ENCODE measurements at regions not wholly inside any gene's neighbourhood (a gene's known extent, or its start where the extent isn't known, plus 50 kb on each side); places are given as distances from the start of the nearest gene placed in this dataset.

DNA sequence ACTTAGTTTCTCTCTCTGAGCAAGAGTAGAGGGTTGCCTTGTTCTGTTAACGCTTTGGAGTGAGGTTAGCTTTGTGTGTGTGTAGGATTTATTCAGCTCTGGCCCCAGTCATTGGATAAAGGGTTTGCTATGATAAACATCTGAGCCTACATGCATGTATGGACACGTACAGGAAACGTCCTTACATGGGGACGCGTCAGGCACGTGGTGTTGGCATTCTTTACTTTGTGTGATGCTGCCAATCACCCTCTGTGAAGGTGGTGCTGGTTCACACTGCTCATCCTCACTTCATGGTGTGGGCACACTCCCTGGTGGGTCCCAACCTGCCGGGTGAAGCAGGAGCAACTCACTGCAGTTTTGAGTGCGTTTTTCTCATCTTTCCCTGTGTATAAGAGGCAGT is 53.4 kb upstream of the CD93 start:
- FAIRE-seq, result peak; percentile 99

DNA sequence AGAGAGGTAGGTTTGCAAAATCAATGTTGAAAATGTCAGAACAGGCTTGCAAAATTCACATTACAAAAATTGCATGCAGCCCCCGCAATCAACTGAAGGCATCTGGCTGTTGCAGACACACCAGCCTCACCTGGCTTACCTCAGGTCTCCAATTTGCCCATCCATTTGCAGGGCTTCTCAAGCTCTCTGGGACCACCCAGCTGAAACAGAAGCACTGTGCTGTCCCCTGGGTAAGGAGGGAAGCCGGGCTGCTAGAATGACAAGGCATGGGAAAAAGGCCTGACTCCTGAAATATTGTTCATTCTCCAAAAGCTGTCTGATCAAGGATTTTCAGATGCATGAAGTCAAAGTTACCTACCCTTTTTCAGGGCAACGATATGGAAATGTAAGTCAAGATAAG is 52.6 kb upstream of the CD93 start:
- H3K9ac ChIP-seq (ENCODE audit: control insufficient read depth, extremely low read depth, insufficient read depth, low read length), result no peak overlapping the region
- no peaks in the 10 kb centered on the region for H3K27me3 ChIP-seq (ENCODE audit: control insufficient read depth, extremely low read depth, insufficient read depth, low read length)
- no peaks in the 10 kb centered on the region for H4K20me1 ChIP-seq (ENCODE audit: control insufficient read depth, extremely low read depth, insufficient read depth, low read length)
- dilution Hi-C loops (cut with MboI; ENCODE audit: extremely low pct_ligation_motif_present, low sequenced_read_pairs), result no loop called here
- DNase-seq (ENCODE audit: low read depth, low spot score), result no peak
- H3K36me3 ChIP-seq (ENCODE audit: control insufficient read depth in 2 of 2, extremely low read depth in 1 of 2, insufficient read depth in 2 of 2, low read length in 2 of 2), result no peaks in the 10 kb centered on the region
- no peak overlapping the region for H3K4me3 ChIP-seq (ENCODE audit: control insufficient read depth in 2 of 3, extremely low read depth in 1 of 3, insufficient read depth in 2 of 3, low read depth in 1 of 3, low read length in 3 of 3)
- H3K27ac ChIP-seq (ENCODE audit: control insufficient read depth, insufficient read depth, low read length), result peak overlapping the region; percentile 43
- FAIRE-seq, result no peak
- H3K9me3 ChIP-seq (ENCODE audit: control insufficient read depth, low read depth, low read length), result no peaks in the 10 kb centered on the region
- H3K79me2 ChIP-seq (ENCODE audit: control insufficient read depth, insufficient read depth, low read length), result no peaks in the 10 kb centered on the region
- no peak overlapping the region for H2AFZ ChIP-seq (ENCODE audit: control insufficient read depth, low read length)
- peaks cover 52% of the 10 kb centered on the region for H3K4me1 ChIP-seq (ENCODE audit: control insufficient read depth, extremely low read depth, insufficient read depth, low read length)
- H3K9me1 ChIP-seq (ENCODE audit: control insufficient read depth, extremely low read depth, insufficient read depth, low read length), result no peaks in the 10 kb centered on the region
- no peak overlapping the region for H3K4me2 ChIP-seq (ENCODE audit: control insufficient read depth, extremely low read depth, insufficient read depth, low read depth, low read length)
- TF ChIP-seq EZH2 (IDR thresholded peaks at IDR 0.05; ENCODE audit: low read length), result no peak
- TF ChIP-seq, protein P1, sequence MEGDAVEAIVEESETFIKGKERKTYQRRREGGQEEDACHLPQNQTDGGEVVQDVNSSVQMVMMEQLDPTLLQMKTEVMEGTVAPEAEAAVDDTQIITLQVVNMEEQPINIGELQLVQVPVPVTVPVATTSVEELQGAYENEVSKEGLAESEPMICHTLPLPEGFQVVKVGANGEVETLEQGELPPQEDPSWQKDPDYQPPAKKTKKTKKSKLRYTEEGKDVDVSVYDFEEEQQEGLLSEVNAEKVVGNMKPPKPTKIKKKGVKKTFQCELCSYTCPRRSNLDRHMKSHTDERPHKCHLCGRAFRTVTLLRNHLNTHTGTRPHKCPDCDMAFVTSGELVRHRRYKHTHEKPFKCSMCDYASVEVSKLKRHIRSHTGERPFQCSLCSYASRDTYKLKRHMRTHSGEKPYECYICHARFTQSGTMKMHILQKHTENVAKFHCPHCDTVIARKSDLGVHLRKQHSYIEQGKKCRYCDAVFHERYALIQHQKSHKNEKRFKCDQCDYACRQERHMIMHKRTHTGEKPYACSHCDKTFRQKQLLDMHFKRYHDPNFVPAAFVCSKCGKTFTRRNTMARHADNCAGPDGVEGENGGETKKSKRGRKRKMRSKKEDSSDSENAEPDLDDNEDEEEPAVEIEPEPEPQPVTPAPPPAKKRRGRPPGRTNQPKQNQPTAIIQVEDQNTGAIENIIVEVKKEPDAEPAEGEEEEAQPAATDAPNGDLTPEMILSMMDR (optimal IDR thresholded peaks at IDR 0.05 in 1 of 3, IDR thresholded peaks at IDR 0.05 in 1 of 3, conservative IDR thresholded peaks at IDR 0.05 in 1 of 3; ENCODE audit: extremely low read depth in 1 of 3, insufficient read depth in 2 of 3, low read length in 3 of 3), result no peak

More for the DNA sequence above, 53.4 kb upstream of the CD93 start:
- Histone ChIP-seq H4K20me1 (ENCODE audit: control insufficient read depth, extremely low read depth, insufficient read depth, low read length) (no peaks in the 10 kb centered on the region), H3K4me3 (ENCODE audit: control insufficient read depth in 2 of 3, extremely low read depth in 1 of 3, insufficient read depth in 2 of 3, low read depth in 1 of 3, low read length in 3 of 3) (peak overlapping the region in 1 of 3 experiments; percentile 1), H3K27me3 (ENCODE audit: control insufficient read depth, extremely low read depth, insufficient read depth, low read length) (no peaks in the 10 kb centered on the region), H2AFZ (ENCODE audit: control insufficient read depth, low read length) (peak overlapping the region; percentile 60), H3K79me2 (ENCODE audit: control insufficient read depth, insufficient read depth, low read length) (no peaks in the 10 kb centered on the region), H3K4me2 (ENCODE audit: control insufficient read depth, extremely low read depth, insufficient read depth, low read depth, low read length) (peak overlapping the region; percentile 19), H3K9me1 (ENCODE audit: control insufficient read depth, extremely low read depth, insufficient read depth, low read length) (no peaks in the 10 kb centered on the region), H3K9me3 (ENCODE audit: control insufficient read depth, low read depth, low read length) (no peaks in the 10 kb centered on the region), H3K36me3 (ENCODE audit: control insufficient read depth in 2 of 2, extremely low read depth in 1 of 2, insufficient read depth in 2 of 2, low read length in 2 of 2) (no peaks in the 10 kb centered on the region), H3K27ac (ENCODE audit: control insufficient read depth, insufficient read depth, low read length) (peak overlapping the region; percentile 43), H3K4me1 (ENCODE audit: control insufficient read depth, extremely low read depth, insufficient read depth, low read length) (peaks cover 59% of the 10 kb centered on the region), H3K9ac (ENCODE audit: control insufficient read depth, extremely low read depth, insufficient read depth, low read length) (no peak overlapping the region)
- dilution Hi-C loops (cut with MboI; ENCODE audit: extremely low pct_ligation_motif_present, low sequenced_read_pairs), result no loop called here
- DNase-seq (ENCODE audit: low read depth, low spot score), result peak; percentile 82
- TF ChIP-seq EZH2 (IDR thresholded peaks at IDR 0.05; ENCODE audit: low read length), result no peak
- TF ChIP-seq, protein P1 (optimal IDR thresholded peaks at IDR 0.05 in 1 of 3, IDR thresholded peaks at IDR 0.05 in 1 of 3, conservative IDR thresholded peaks at IDR 0.05 in 1 of 3; ENCODE audit: extremely low read depth in 1 of 3, insufficient read depth in 2 of 3, low read length in 3 of 3), result no peak

Measured in keratinocyte (primary cell).